Mucosa of rectum (tissue), 2 donors: ENCODE measurements at regions not wholly inside any gene's neighbourhood (a gene's known extent, or its start where the extent isn't known, plus 50 kb on each side); places are given as distances from the start of the nearest gene placed in this dataset.

Experiments
- H3K27ac ChIP-seq, 2 donors: one replicate each; pipeline ENCODE4 v1.7.0; 2013; ENCODE audit warnings: inconsistent platforms in 2 of 2, low read depth in 2 of 2, low read length in 2 of 2
- H3K27me3 ChIP-seq, 2 donors: one replicate each; pipeline ENCODE4 v1.7.0; 2013; ENCODE audit warnings: low read length in 2 of 2; ENCODE audit not compliant: control insufficient read depth in 2 of 2, insufficient read depth in 2 of 2
- H3K36me3 ChIP-seq, 2 donors: one replicate each; pipeline ENCODE4 v1.7.0; 2013; ENCODE audit warnings: low read length in 2 of 2; ENCODE audit not compliant: control insufficient read depth in 2 of 2, insufficient read depth in 2 of 2
- H3K4me1 ChIP-seq, 2 donors: one replicate each; pipeline ENCODE4 v1.7.0; 2013; ENCODE audit warnings: low read length in 2 of 2, mild to moderate bottlenecking in 1 of 2; ENCODE audit not compliant: control insufficient read depth in 2 of 2, insufficient read depth in 2 of 2
- H3K4me3 ChIP-seq, 2 donors: one replicate each; pipeline ENCODE4 v1.7.0; 2013; ENCODE audit warnings: low read length in 2 of 2
- H3K9ac ChIP-seq, 2 donors: one replicate each; pipeline ENCODE4 v1.7.0; 2013; ENCODE audit warnings: low read length in 2 of 2, low read depth in 1 of 2, mild to moderate bottlenecking in 1 of 2
- H3K9me3 ChIP-seq, 2 donors: one replicate each; pipeline ENCODE4 v1.7.0; 2013; ENCODE audit warnings: low read length in 2 of 2; ENCODE audit not compliant: control insufficient read depth in 2 of 2
- donor health status: healthy.
- donor health status: Normal muscosa, but diverticular disease.

- Histone ChIP-seq H3K9ac (no peak overlapping the region), H3K9me3 (no peaks in the 10 kb centered on the region), H3K36me3 (no peaks in the 10 kb centered on the region), H3K27ac (no peak overlapping the region), H3K4me1 (no peaks in the 10 kb centered on the region), H3K4me3 (no peak overlapping the region), H3K27me3 (no peaks in the 10 kb centered on the region)
Observed at GRCh38 chr13:106374631-106375030, 160.8 kb downstream of the EFNB2 start.

GRCh38 chr13:106373989-106374572 is 161.4 kb downstream of the EFNB2 start:
- Histone ChIP-seq H3K36me3 (no peaks in the 10 kb centered on the region), H3K9me3 (no peaks in the 10 kb centered on the region), H3K4me3 (no peak overlapping the region), H3K27me3 (no peaks in the 10 kb centered on the region), H3K27ac (no peak overlapping the region), H3K9ac (no peak overlapping the region), H3K4me1 (no peaks in the 10 kb centered on the region)

- Histone ChIP-seq H3K4me3 (no peak overlapping the region), H3K9ac (no peak overlapping the region), H3K27ac (no peak overlapping the region), H3K27me3 (no peaks in the 10 kb centered on the region), H3K4me1 (no peaks in the 10 kb centered on the region), H3K36me3 (no peaks in the 10 kb centered on the region), H3K9me3 (no peaks in the 10 kb centered on the region)
Observed at GRCh38 chr13:106373304-106373988, 162.0 kb downstream of the EFNB2 start.

- Histone ChIP-seq H3K9me3 (no peaks in the 10 kb centered on the region), H3K27me3 (no peaks in the 10 kb centered on the region), H3K4me1 (no peaks in the 10 kb centered on the region), H3K4me3 (no peak overlapping the region), H3K36me3 (no peaks in the 10 kb centered on the region), H3K9ac (no peak overlapping the region), H3K27ac (no peak overlapping the region)
Observed at GRCh38 chr13:106372199-106373155, 163.0 kb downstream of the EFNB2 start.

GRCh38 chr13:106371024-106371423 is 164.4 kb downstream of the EFNB2 start:
- Histone ChIP-seq H3K4me3 (no peak overlapping the region), H3K4me1 (no peaks in the 10 kb centered on the region), H3K36me3 (no peaks in the 10 kb centered on the region), H3K27ac (no peak overlapping the region), H3K9me3 (no peaks in the 10 kb centered on the region), H3K9ac (no peak overlapping the region), H3K27me3 (no peaks in the 10 kb centered on the region)

- Histone ChIP-seq H3K27ac (no peak overlapping the region), H3K27me3 (no peaks in the 10 kb centered on the region), H3K4me3 (no peak overlapping the region), H3K9me3 (no peaks in the 10 kb centered on the region), H3K9ac (no peak overlapping the region), H3K36me3 (no peaks in the 10 kb centered on the region), H3K4me1 (no peaks in the 10 kb centered on the region)
Observed at GRCh38 chr13:106369858-106370257, 165.6 kb downstream of the EFNB2 start.

- no peak overlapping the region for H3K4me3 ChIP-seq
- H3K36me3 ChIP-seq = no peaks in the 10 kb centered on the region
- no peaks in the 10 kb centered on the region for H3K4me1 ChIP-seq
- no peak overlapping the region for H3K9ac ChIP-seq
- no peak overlapping the region for H3K27ac ChIP-seq
- no peaks in the 10 kb centered on the region for H3K27me3 ChIP-seq
- no peaks in the 10 kb centered on the region for H3K9me3 ChIP-seq
Observed at GRCh38 chr13:106369091-106369490, 166.4 kb downstream of the EFNB2 start.

GRCh38 chr13:106367361-106367971 is 168.0 kb downstream of the EFNB2 start:
- Histone ChIP-seq H3K36me3 (no peaks in the 10 kb centered on the region), H3K9ac (no peak overlapping the region), H3K9me3 (no peaks in the 10 kb centered on the region), H3K27ac (no peak overlapping the region), H3K4me1 (no peaks in the 10 kb centered on the region), H3K27me3 (no peaks in the 10 kb centered on the region), H3K4me3 (no peak overlapping the region)

- no peak overlapping the region for H3K27ac ChIP-seq
- H3K36me3 ChIP-seq = no peaks in the 10 kb centered on the region
- H3K9me3 ChIP-seq = no peaks in the 10 kb centered on the region
- no peaks in the 10 kb centered on the region for H3K27me3 ChIP-seq
- H3K4me3 ChIP-seq = no peak overlapping the region
- H3K4me1 ChIP-seq = no peaks in the 10 kb centered on the region
- H3K9ac ChIP-seq = no peak overlapping the region
Observed at GRCh38 chr13:106362707-106363106, 172.8 kb downstream of the EFNB2 start.

GRCh38 chr13:106361621-106362020 is 173.8 kb downstream of the EFNB2 start:
- Histone ChIP-seq H3K36me3 (no peaks in the 10 kb centered on the region), H3K4me3 (no peak overlapping the region), H3K27me3 (no peaks in the 10 kb centered on the region), H3K4me1 (no peaks in the 10 kb centered on the region), H3K27ac (no peak overlapping the region), H3K9ac (no peak overlapping the region), H3K9me3 (no peaks in the 10 kb centered on the region)
